HUES48 (cell line): ENCODE measurements at regions not wholly inside any gene's neighbourhood (a gene's known extent, or its start where the extent isn't known, plus 50 kb on each side); places are given as distances from the start of the nearest gene placed in this dataset.

ENCODE experiments used
- H3K27ac ChIP-seq: one replicate; pipeline ENCODE4 v1.7.0; 2013; ENCODE audit warnings: low read depth, low read length, inconsistent platforms
- H3K27me3 ChIP-seq: 2 replicates; pipeline ENCODE4 v1.6.1; 2013; ENCODE audit warnings: mild to moderate bottlenecking, low read length; ENCODE audit not compliant: control insufficient read depth, insufficient read depth
- H3K36me3 ChIP-seq: 2 replicates; pipeline ENCODE4 v1.6.1; 2013; ENCODE audit warnings: low read length; ENCODE audit not compliant: control insufficient read depth, insufficient read depth
- H3K4me1 ChIP-seq: 2 replicates; pipeline ENCODE4 v1.6.1; 2013; ENCODE audit warnings: mild to moderate bottlenecking, low read length; ENCODE audit not compliant: control insufficient read depth, insufficient read depth
- H3K4me3 ChIP-seq: 2 replicates; pipeline ENCODE4 v1.5.1; 2013; ENCODE audit warnings: mild to moderate bottlenecking, low read depth, low read length
- H3K9ac ChIP-seq: 2 replicates; pipeline ENCODE4 v1.6.1; 2013; ENCODE audit warnings: mild to moderate bottlenecking, low read depth, low read length, moderate library complexity
- H3K9me3 ChIP-seq: 2 replicates; pipeline ENCODE4 v1.6.1; 2013; ENCODE audit warnings: low read length; ENCODE audit not compliant: control insufficient read depth, insufficient read depth

DNA sequence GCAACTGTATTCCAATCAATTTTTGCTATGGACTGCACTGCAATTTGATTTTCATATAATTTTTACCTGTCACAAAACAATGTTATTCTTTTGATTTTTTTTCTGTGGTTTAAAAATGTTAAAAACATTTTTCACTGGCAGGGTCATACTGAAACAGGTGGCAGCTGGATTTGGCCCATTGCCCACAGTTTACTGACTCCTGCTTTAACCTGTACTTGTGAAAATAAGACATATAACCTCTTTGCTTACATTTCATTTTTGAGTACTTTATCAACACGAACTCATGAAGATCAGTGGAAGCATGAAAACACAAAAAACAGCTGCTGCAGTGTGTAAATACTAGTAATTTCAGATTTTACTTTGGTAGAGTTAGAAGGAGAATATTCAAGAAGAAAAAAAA, 313.1 kb downstream of the WDR72 start:
- no peaks in the 10 kb centered on the region for H3K9me3 ChIP-seq
- no peak overlapping the region for H3K27ac ChIP-seq
- H3K9ac ChIP-seq = no peak overlapping the region
- H3K4me3 ChIP-seq = no peak overlapping the region
- H3K4me1 ChIP-seq = peaks cover 17% of the 10 kb centered on the region
- no peaks in the 10 kb centered on the region for H3K27me3 ChIP-seq
- no peaks in the 10 kb centered on the region for H3K36me3 ChIP-seq

DNA sequence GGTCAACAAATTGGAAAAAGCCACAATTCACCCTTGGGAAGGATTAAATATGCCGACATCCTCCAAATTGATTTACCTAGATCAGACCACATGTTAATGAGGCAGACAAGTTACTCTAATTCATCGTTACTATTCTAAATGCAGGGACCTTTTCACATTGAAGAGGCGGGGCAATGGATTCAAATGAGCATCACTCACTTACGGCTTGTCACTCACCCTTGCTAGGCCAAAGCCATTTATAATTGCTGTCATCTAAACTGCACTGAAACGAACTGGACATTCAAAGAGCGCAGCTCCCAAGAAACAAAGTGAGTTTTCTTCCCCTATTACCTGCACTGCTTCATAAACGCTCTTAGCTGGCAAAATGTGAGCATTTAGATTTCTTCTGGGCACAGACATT, 313.9 kb downstream of the WDR72 start:
- no peak overlapping the region for H3K4me3 ChIP-seq
- H3K36me3 ChIP-seq = no peaks in the 10 kb centered on the region
- H3K9ac ChIP-seq = no peak overlapping the region
- H3K27ac ChIP-seq = no peak overlapping the region
- H3K27me3 ChIP-seq = no peaks in the 10 kb centered on the region
- no peaks in the 10 kb centered on the region for H3K9me3 ChIP-seq
- peaks cover 17% of the 10 kb centered on the region for H3K4me1 ChIP-seq

DNA sequence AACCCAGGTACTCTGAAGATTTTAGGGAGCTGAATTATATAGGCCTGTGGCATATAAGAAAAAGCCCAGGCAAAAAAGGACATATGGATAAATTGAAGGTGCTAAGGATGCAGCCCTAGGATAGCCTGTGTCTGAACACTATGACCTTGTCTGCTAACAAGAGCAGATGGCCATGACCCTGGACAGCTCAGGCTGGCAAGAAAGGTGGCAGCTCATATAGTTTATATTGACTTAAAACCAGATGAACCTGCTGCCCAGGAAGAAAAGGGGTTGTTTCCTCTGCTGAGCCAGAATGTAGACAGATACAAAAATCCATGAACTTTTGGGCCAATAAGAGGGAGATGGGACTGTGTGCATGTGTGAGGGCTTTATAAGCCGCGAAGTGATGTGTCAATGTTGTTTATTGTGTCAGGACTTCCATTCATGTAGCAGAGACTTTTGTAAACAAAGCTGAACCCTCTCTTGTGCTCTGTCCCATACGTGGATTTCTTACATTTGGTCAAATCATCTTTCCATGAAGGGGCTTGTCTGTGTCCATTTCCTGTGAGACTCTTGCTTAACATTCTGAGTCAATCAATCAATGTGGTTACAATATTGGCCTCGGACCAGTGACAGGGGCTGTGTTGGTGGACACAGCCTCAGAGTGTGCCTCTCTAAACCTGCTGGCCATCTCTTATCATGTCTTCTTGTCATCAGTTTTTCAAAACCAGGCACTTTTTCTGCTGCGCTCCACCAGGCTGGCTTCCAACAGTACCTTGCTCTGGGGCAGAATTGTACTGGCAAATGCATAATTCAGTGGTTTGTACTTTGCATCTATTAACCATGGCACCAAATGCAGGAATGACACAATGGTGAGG, 321.2 kb downstream of the WDR72 start:
- Histone ChIP-seq H3K27me3 (no peaks in the 10 kb centered on the region), H3K4me3 (no peak overlapping the region), H3K36me3 (no peaks in the 10 kb centered on the region), H3K27ac (no peak overlapping the region), H3K4me1 (no peaks in the 10 kb centered on the region), H3K9ac (no peak overlapping the region), H3K9me3 (no peaks in the 10 kb centered on the region)

DNA sequence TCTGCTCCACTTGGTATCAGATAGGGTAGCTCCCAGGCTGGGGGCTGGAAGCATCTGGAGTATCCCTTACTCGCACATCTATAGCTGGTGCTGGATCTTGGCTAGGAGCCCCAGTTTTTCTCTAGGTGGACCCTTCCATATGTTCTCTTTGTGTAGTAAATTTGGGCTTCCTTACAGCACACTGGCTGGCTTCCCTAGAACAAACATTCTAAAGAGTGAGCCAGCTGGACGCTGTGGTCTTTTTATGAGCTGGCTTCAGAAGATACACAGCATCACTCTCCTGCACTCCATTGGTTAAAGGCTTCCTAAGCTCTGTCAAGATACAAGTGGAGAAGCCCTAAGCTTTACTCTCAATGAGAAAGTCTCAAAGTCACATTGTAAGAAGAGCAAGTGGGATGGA, 322.1 kb downstream of the WDR72 start:
- Histone ChIP-seq H3K27ac (no peak overlapping the region), H3K27me3 (no peaks in the 10 kb centered on the region), H3K4me3 (no peak overlapping the region), H3K4me1 (no peaks in the 10 kb centered on the region), H3K9ac (no peak overlapping the region), H3K9me3 (no peaks in the 10 kb centered on the region), H3K36me3 (no peaks in the 10 kb centered on the region)

DNA sequence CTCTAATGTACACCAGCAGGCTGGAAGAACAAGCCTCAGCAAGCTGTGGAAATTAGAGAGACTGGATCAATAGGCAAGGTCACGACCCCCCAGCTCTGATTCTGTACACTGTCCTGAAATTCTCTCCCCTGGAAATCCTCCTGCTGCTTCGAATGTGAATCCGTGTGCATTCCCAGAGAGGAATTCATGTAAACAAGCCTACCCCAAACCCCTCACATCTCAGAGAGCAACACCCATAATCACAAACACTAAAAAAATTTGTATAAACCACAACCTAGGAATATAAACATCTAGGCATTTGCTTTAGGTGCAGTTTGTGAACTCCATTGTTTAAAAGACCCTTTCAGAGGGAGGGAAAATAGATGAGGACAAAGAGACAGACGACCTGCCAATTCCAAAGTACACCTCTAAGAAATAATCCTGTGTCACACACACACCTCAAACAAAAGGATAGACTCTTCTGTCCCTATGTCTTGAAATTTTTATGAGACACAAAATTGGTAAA, 325.2 kb downstream of the WDR72 start:
- Histone ChIP-seq H3K9ac (no peak overlapping the region), H3K4me3 (no peak overlapping the region), H3K9me3 (no peaks in the 10 kb centered on the region), H3K27ac (no peak overlapping the region), H3K4me1 (no peaks in the 10 kb centered on the region), H3K27me3 (no peaks in the 10 kb centered on the region), H3K36me3 (no peaks in the 10 kb centered on the region)

DNA sequence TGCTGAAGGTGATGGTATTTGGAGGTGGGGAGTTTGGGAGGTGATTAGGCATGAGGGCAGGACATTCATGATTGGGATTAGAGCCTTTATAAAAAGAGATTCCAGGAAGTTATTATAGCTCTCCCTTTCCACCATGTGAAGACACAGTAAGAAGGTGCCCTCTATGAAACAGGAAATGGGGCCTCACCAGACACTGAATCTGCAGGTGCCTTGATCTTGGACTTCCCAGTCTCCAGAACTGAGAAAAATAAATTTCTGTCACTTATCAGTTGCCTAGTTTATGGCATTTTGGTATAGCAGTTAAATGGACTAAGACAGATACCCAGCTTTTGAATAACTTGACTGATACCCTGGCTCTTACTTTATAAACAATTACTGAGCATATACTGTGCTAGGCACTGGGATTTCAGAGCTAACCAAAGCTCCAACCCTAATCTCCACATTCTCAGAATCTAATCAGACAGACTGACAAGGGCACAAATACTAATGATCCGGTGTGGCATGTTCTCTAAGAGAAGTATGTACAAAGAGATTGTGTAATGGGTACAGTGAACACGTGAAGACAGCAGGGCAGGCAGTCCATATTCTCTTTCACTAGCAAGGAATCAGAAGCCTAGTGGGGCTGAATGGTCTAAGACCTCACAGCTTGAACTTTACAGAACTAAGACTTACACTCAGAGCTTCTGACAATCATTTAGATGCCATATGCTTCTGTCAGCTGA, 343.1 kb downstream of the WDR72 start:
- H3K9me3 ChIP-seq = no peaks in the 10 kb centered on the region
- no peaks in the 10 kb centered on the region for H3K4me1 ChIP-seq
- H3K9ac ChIP-seq = no peak overlapping the region
- H3K36me3 ChIP-seq = no peaks in the 10 kb centered on the region
- H3K4me3 ChIP-seq = no peak overlapping the region
- H3K27me3 ChIP-seq = no peaks in the 10 kb centered on the region
- H3K27ac ChIP-seq = no peak overlapping the region

DNA sequence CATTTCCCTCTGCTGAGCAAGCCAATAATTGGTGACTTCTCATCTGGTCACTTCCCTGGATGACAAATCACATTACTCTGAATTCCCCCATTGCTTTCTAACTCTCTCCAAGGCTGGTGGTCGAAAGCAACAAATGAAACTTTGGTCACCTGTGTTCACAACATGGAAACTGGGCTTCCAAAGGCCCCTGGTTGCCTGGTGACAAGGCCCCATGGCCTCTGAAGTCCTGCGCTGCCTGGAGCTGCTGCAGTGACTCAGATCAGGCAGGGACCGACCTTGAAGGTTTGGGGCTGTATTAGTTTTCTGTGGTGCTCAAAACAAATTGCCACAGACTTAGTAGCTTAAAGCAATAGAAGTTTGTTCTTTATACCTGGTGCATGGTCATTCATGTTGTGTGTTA, 345.3 kb downstream of the WDR72 start:
- H3K27ac ChIP-seq = no peak overlapping the region
- H3K9me3 ChIP-seq = no peaks in the 10 kb centered on the region
- H3K9ac ChIP-seq = no peak overlapping the region
- H3K36me3 ChIP-seq = no peaks in the 10 kb centered on the region
- H3K4me1 ChIP-seq = no peaks in the 10 kb centered on the region
- H3K27me3 ChIP-seq = no peaks in the 10 kb centered on the region
- no peak overlapping the region for H3K4me3 ChIP-seq

DNA sequence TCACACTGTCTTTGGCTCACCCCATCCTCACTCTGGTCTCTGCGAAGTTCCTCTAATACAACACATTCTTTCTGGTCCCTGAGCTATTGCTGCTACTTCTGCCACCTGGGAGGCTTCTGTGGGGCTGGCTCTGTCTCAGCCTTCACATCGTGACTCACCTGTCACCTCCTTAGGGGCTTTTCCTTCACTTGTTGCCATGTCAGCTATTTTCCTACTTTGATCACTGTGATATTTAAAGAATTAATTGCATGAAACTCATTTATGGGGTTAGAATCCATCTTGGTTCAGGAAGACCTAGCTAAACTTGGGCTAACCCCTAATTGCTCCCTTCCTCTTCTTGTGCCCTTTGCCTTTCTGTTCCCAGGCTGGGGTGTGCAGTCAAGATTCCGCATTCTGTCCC, 346.9 kb downstream of the WDR72 start:
- no peak overlapping the region for H3K27ac ChIP-seq
- no peaks in the 10 kb centered on the region for H3K36me3 ChIP-seq
- H3K4me3 ChIP-seq = no peak overlapping the region
- H3K27me3 ChIP-seq = no peaks in the 10 kb centered on the region
- no peaks in the 10 kb centered on the region for H3K4me1 ChIP-seq
- no peak overlapping the region for H3K9ac ChIP-seq
- no peaks in the 10 kb centered on the region for H3K9me3 ChIP-seq

DNA sequence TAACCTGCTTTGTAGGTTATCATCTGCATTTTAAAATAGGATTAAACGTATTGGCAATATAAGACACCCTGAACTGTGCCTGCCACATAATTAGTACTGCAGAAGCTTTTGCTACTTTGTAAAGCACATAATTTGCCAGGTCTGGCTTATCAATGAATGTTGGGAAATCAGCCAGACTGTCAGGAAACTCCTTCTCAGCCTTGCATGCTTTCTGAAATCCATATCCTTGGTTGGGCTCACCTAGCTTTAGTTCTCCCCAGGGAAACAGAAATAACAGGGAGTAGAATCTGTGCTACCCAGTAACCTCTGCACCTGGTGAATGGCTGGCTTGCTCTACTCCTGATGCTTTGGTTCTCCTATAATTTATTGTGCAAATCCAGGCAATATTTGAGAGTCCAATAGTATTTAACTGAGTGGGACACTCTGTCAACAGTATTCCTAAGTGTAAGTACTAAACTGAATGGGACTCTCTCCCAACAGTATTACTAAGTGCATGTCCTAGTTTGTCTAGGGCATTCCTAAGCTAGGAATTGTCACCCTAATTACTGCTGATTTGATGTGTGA, 354.5 kb downstream of the WDR72 start:
- no peak overlapping the region for H3K9ac ChIP-seq
- no peak overlapping the region for H3K4me3 ChIP-seq
- no peak overlapping the region for H3K27ac ChIP-seq
- no peaks in the 10 kb centered on the region for H3K36me3 ChIP-seq
- H3K9me3 ChIP-seq = no peaks in the 10 kb centered on the region
- H3K4me1 ChIP-seq = no peaks in the 10 kb centered on the region
- H3K27me3 ChIP-seq = no peaks in the 10 kb centered on the region

DNA sequence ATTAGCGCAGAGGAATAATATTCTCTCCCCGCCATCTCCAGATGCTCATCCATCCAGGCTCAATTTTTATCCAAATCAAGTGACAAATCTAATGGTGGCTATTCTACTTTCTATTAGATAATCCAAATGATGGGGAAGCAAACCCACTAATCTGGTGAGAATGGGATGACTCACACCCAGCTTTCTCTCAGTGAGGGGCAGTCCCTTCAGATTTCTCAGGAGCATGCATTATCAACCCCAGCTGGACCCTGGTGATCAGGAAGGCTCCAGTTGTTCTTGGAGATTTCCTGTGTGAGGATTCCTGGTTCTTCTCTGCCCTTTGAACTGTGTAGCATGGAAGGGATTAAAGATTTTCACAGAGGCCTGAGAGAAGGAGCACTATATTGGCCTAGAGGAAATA, 358.0 kb downstream of the WDR72 start:
- H3K36me3 ChIP-seq = no peaks in the 10 kb centered on the region
- peak overlapping the region; percentile 24 for H3K27ac ChIP-seq
- H3K27me3 ChIP-seq = no peaks in the 10 kb centered on the region
- no peaks in the 10 kb centered on the region for H3K9me3 ChIP-seq
- H3K4me3 ChIP-seq = no peak overlapping the region
- H3K9ac ChIP-seq = no peak overlapping the region
- no peaks in the 10 kb centered on the region for H3K4me1 ChIP-seq

DNA sequence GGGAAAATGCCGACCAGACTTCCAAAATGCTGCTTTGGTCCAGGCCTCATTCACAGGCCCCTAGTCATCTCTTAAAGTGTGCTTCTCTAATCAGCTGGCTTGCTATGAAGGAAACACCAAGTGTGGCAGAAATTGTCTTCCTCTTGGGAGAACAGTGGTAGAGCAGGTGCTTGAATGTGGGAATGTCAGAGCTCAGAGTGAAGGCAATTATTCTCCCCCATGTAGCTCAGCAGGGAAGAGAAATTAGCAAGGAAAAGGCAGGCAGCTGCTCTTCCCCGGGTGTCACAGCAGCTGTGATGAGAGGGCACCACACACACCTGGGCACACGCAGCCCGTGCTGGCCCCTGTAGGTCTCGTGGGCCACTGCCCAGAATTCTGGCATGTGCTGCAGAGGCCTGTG, 358.5 kb downstream of the WDR72 start:
- H3K4me1 ChIP-seq = no peaks in the 10 kb centered on the region
- no peak overlapping the region for H3K27ac ChIP-seq
- no peaks in the 10 kb centered on the region for H3K36me3 ChIP-seq
- H3K27me3 ChIP-seq = no peaks in the 10 kb centered on the region
- H3K9me3 ChIP-seq = no peaks in the 10 kb centered on the region
- H3K9ac ChIP-seq = no peak overlapping the region
- no peak overlapping the region for H3K4me3 ChIP-seq
